KG1 (cell line): ENCODE measurements at regions not wholly inside any gene's neighbourhood (a gene's known extent, or its start where the extent isn't known, plus 50 kb on each side); places are given as distances from the start of the nearest gene placed in this dataset.

ENCODE experiments used
- DNase-seq: peaks from one replicate; lab custom pipeline; 2025; lab: John Stamatoyannopoulos, UW

- DNase-seq = no peak
Measured at GRCh38 chr6:163952005-163952404, 537.5 kb downstream of the QKI start.

- no peak for DNase-seq
Measured at GRCh38 chr6:163951326-163951725, 536.8 kb downstream of the QKI start.

GRCh38 chr6:163950159-163950558 is 535.6 kb downstream of the QKI start:
- DNase-seq = no peak

- DNase-seq = no peak
Measured at GRCh38 chr6:163949431-163949830, 534.9 kb downstream of the QKI start.

- no peak for DNase-seq
Measured at GRCh38 chr6:163948250-163948649, 533.7 kb downstream of the QKI start.

GRCh38 chr6:163947276-163947675 is 532.8 kb downstream of the QKI start:
- no peak for DNase-seq

GRCh38 chr6:163946437-163946836 is 531.9 kb downstream of the QKI start:
- no peak for DNase-seq

GRCh38 chr6:163945808-163946207 is 531.3 kb downstream of the QKI start:
- no peak for DNase-seq

GRCh38 chr6:163944897-163945296 is 530.4 kb downstream of the QKI start:
- no peak for DNase-seq

GRCh38 chr6:163943607-163944385 is 529.3 kb downstream of the QKI start:
- DNase-seq = no peak

GRCh38 chr6:163942790-163943189 is 528.3 kb downstream of the QKI start:
- DNase-seq = no peak

GRCh38 chr6:163941624-163941976 is 527.1 kb downstream of the QKI start:
- no peak for DNase-seq

- no peak for DNase-seq
Measured at GRCh38 chr6:163940705-163941623, 526.4 kb downstream of the QKI start.

GRCh38 chr6:163937071-163937470 is 522.6 kb downstream of the QKI start:
- DNase-seq = no peak

GRCh38 chr6:163935158-163935762 is 520.7 kb downstream of the QKI start:
- DNase-seq = no peak

GRCh38 chr6:163930012-163930411 is 515.5 kb downstream of the QKI start:
- DNase-seq = no peak

GRCh38 chr6:163929538-163929937 is 515.0 kb downstream of the QKI start:
- no peak for DNase-seq

GRCh38 chr6:163926642-163927041 is 512.1 kb downstream of the QKI start:
- no peak for DNase-seq

- DNase-seq = no peak
Measured at GRCh38 chr6:163925839-163926238, 511.3 kb downstream of the QKI start.

- DNase-seq = no peak
Measured at GRCh38 chr6:163923658-163924411, 509.3 kb downstream of the QKI start.

- DNase-seq = no peak
Measured at GRCh38 chr6:163922562-163922961, 508.0 kb downstream of the QKI start.

GRCh38 chr6:163919652-163920051 is 505.1 kb downstream of the QKI start:
- DNase-seq = no peak
